DND-41 (cell line): ENCODE measurements at regions not wholly inside any gene's neighbourhood (a gene's known extent, or its start where the extent isn't known, plus 50 kb on each side); places are given as distances from the start of the nearest gene placed in this dataset.

Experiments
- ATAC-seq: fragments of 200-7000 bp; cut with Tn5 transposase; 3 replicates; pipeline ENCODE4 v1.9.1; 2021; ENCODE audit warnings: low read depth; ENCODE audit not compliant: insufficient read depth
- DNase-seq: peaks from one replicate; pipeline ENCODE4 v3.0.0-alpha.2; 2020
- H2AFZ ChIP-seq: 2 replicates; pipeline ENCODE4 v1.6.0; 2012; ENCODE audit warnings: low read depth, low read length
- H3K27ac ChIP-seq: 2 replicates; pipeline ENCODE4 v1.5.1; 2012; ENCODE audit warnings: low read length, inconsistent platforms
- H3K27me3 ChIP-seq: fragments of 200-600 bp; sonication (generic); 2 replicates; pipeline ENCODE4 v1.6.0; 2012; ENCODE audit warnings: low read length, mild to moderate bottlenecking, inconsistent platforms; ENCODE audit not compliant: insufficient read depth, poor library complexity
- H3K36me3 ChIP-seq: 2 replicates; pipeline ENCODE4 v1.5.1; 2012; ENCODE audit warnings: low read length, inconsistent platforms; ENCODE audit not compliant: insufficient read depth
- H3K4me1 ChIP-seq: 2 replicates; pipeline ENCODE4 v1.5.1; 2012; ENCODE audit warnings: mild to moderate bottlenecking, low read length; ENCODE audit not compliant: insufficient read depth
- H3K4me2 ChIP-seq: 2 replicates; pipeline ENCODE4 v1.6.0; 2012; ENCODE audit warnings: mild to moderate bottlenecking, moderate library complexity, low read length, inconsistent platforms; ENCODE audit not compliant: insufficient read depth
- H3K4me3 ChIP-seq, 2 experiments: fragments of 200-600 bp in 1 of 2; shearing (Covaris generic) in 1 of 2; 2 replicates each; pipeline ENCODE4 v1.5.1; 2012 to 2016; ENCODE audit warnings: inconsistent platforms in 2 of 2, low read length in 2 of 2, mild to moderate bottlenecking in 2 of 2, low read depth in 1 of 2, moderate library complexity in 1 of 2
- H3K79me2 ChIP-seq: 2 replicates; pipeline ENCODE4 v1.6.0; 2012; ENCODE audit warnings: low read length, inconsistent platforms; ENCODE audit not compliant: insufficient read depth
- H3K9ac ChIP-seq: 2 replicates; pipeline ENCODE4 v1.6.0; 2012; ENCODE audit warnings: low read depth, mild to moderate bottlenecking, inconsistent platforms, low read length, moderate library complexity
- H3K9me3 ChIP-seq: 2 replicates; pipeline ENCODE4 v1.5.1; 2012; ENCODE audit warnings: low read length, moderate library complexity, mild to moderate bottlenecking, inconsistent platforms; ENCODE audit not compliant: insufficient read depth, severe bottlenecking
- H4K20me1 ChIP-seq: 2 replicates; pipeline ENCODE4 v1.6.0; 2012; ENCODE audit warnings: low read length; ENCODE audit not compliant: insufficient read depth
- EZH2 ChIP-seq: IDR thresholded peaks from 3 replicates; pipeline ENCODE4 v1.6.1; 2012; ENCODE audit warnings: borderline replicate concordance, low read depth, mild to moderate bottlenecking, moderate library complexity, low read length, inconsistent platforms; ENCODE audit not compliant: severe bottlenecking
- TF ChIP-seq, protein P1 (sequence below): IDR thresholded peaks from 2 replicates; pipeline ENCODE4 v1.5.1; 2012; ENCODE audit warnings: borderline replicate concordance, low read length, moderate library complexity, mild to moderate bottlenecking; ENCODE audit not compliant: poor library complexity, severe bottlenecking; ENCODE audit errors: extremely low read depth

DNA sequence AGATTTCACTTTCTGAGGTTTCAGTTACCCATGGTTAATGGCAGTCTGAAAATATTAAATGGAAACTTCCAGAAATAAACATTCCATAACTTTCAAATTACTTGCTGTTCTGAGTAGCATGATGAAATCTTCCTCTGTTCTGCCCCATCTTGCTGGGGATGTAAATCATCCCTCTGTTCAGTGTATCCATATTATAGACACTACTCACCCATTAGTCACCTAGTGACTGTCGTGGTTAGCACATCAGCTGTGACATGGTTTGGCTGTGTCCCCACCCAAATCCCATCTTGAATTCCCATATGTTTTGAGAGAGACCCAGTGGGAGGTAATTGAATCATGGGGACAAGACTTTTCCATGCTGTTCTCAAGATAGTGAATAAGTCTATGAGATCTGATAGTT is 125.5 kb upstream of the GIMD1 start:
- H3K4me2 ChIP-seq = no peak overlapping the region
- H3K27me3 ChIP-seq = no peaks in the 10 kb centered on the region
- H3K9me3 ChIP-seq = no peaks in the 10 kb centered on the region
- no peak overlapping the region for H2AFZ ChIP-seq
- ATAC-seq (no peak), DNase-seq (no peak)
- H3K36me3 ChIP-seq = no peaks in the 10 kb centered on the region
- no peaks in the 10 kb centered on the region for H3K4me1 ChIP-seq
- TF ChIP-seq, protein P1, sequence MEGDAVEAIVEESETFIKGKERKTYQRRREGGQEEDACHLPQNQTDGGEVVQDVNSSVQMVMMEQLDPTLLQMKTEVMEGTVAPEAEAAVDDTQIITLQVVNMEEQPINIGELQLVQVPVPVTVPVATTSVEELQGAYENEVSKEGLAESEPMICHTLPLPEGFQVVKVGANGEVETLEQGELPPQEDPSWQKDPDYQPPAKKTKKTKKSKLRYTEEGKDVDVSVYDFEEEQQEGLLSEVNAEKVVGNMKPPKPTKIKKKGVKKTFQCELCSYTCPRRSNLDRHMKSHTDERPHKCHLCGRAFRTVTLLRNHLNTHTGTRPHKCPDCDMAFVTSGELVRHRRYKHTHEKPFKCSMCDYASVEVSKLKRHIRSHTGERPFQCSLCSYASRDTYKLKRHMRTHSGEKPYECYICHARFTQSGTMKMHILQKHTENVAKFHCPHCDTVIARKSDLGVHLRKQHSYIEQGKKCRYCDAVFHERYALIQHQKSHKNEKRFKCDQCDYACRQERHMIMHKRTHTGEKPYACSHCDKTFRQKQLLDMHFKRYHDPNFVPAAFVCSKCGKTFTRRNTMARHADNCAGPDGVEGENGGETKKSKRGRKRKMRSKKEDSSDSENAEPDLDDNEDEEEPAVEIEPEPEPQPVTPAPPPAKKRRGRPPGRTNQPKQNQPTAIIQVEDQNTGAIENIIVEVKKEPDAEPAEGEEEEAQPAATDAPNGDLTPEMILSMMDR = no peak
- no peak for TF ChIP-seq EZH2
- no peaks in the 10 kb centered on the region for H3K79me2 ChIP-seq
- no peaks in the 10 kb centered on the region for H4K20me1 ChIP-seq
- no peak overlapping the region for H3K27ac ChIP-seq
- no peak overlapping the region for H3K9ac ChIP-seq
- no peak overlapping the region for H3K4me3 ChIP-seq

DNA sequence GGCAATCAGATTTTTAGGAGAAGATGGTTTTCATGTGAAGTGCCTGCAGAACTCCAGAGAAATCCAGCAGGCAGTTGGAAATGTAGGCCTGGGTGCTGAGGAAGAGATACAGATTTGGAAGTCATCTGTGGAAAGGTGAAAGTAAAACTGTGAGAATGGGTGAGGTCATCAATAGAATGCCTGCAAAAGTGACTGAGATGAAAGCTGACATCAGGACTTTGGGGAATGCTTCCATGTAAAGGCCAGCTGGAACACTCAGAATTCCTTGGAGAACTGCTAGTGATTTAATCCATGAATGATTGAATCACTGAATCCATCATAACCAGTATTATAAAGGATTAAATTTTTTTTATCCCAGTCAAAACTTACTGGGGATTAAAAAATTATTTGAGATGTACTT is 124.5 kb upstream of the GIMD1 start:
- Histone ChIP-seq H3K36me3 (no peaks in the 10 kb centered on the region), H2AFZ (no peak overlapping the region), H3K4me2 (no peak overlapping the region), H3K4me1 (no peaks in the 10 kb centered on the region), H3K27ac (no peak overlapping the region), H3K79me2 (no peaks in the 10 kb centered on the region), H3K27me3 (no peaks in the 10 kb centered on the region), H4K20me1 (no peaks in the 10 kb centered on the region), H3K9ac (no peak overlapping the region), H3K9me3 (no peaks in the 10 kb centered on the region), H3K4me3 (no peak overlapping the region)
- TF ChIP-seq EZH2 = no peak
- TF ChIP-seq, protein P1 = no peak
- DNase-seq = no peak
- no peak for ATAC-seq

DNA sequence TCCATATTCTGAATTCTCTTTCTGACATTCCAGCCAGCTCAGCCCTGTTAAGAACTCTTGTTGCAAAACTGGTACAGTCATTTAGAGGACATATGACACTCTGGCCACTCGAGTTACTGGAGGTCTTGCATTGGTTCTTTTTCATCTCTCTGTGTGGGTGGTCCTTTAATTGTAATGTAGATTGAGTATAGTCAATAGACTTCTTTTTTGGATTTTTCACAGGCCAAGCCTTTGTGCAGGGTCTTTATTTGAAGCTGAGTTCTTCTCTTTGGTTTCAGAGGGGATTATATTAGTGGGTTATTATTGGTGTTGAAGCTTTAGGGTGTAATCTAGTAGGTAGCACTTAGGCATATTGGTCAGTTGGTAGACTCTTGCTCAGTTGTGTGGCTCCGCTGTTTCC is 118.0 kb upstream of the GIMD1 start:
- ATAC-seq = no peak
- no peaks in the 10 kb centered on the region for H3K36me3 ChIP-seq
- DNase-seq = no peak
- H3K9ac ChIP-seq = no peak overlapping the region
- H3K4me1 ChIP-seq = no peaks in the 10 kb centered on the region
- no peaks in the 10 kb centered on the region for H3K27me3 ChIP-seq
- no peaks in the 10 kb centered on the region for H3K79me2 ChIP-seq
- TF ChIP-seq, protein P1 = no peak
- TF ChIP-seq EZH2 = no peak
- no peak overlapping the region for H3K4me2 ChIP-seq
- no peak overlapping the region for H3K4me3 ChIP-seq
- H3K9me3 ChIP-seq = no peaks in the 10 kb centered on the region
- no peak overlapping the region for H2AFZ ChIP-seq
- no peak overlapping the region for H3K27ac ChIP-seq
- no peaks in the 10 kb centered on the region for H4K20me1 ChIP-seq

DNA sequence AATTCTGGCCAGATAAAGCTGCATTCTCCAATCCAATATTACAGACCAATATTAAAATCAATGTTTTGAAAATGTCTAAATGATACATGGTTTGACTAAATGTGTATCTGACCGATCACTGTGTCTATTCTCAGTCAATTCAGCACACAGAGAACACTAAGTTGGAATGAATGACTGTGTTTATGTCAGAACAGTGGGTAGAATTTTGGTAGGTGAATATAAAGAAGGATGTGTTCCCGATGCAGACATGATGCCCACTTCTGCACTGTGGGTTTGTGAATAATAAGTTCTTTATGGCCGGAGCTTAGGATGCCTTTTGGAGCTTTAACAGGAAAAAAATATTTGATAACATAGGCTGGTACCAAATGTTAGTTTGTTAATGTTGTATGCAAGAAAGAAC is 113.2 kb upstream of the GIMD1 start:
- Histone ChIP-seq H3K9ac (no peak overlapping the region), H3K4me3 (no peak overlapping the region), H3K79me2 (no peaks in the 10 kb centered on the region), H3K27me3 (no peaks in the 10 kb centered on the region), H3K4me1 (no peaks in the 10 kb centered on the region), H3K4me2 (no peak overlapping the region), H3K36me3 (no peaks in the 10 kb centered on the region), H2AFZ (no peak overlapping the region), H3K9me3 (no peaks in the 10 kb centered on the region), H3K27ac (no peak overlapping the region), H4K20me1 (no peaks in the 10 kb centered on the region)
- DNase-seq (no peak), ATAC-seq (no peak)
- no peak for TF ChIP-seq EZH2
- TF ChIP-seq, protein P1 = no peak
